RWPE2 (cell line): ENCODE measurements at regions not wholly inside any gene's neighbourhood (a gene's known extent, or its start where the extent isn't known, plus 50 kb on each side); places are given as distances from the start of the nearest gene placed in this dataset.

Experiments used
- ATAC-seq: fragments of 200-7000 bp; cut with Tn5 transposase; 3 replicates; pipeline ENCODE4 v1.9.1; 2021; ENCODE audit warnings: low read depth
- DNase-seq: peaks from one replicate; pipeline ENCODE4 v3.0.0-alpha.2; 2020; ENCODE audit warnings: low spot score
- H3K27ac ChIP-seq: fragments of 450-650 bp; 2 replicates; pipeline ENCODE4 v1.5.1; 2017; ENCODE audit warnings: mild to moderate bottlenecking; ENCODE audit not compliant: poor library complexity, severe bottlenecking
- H3K27me3 ChIP-seq: fragments of 250-450 bp; sonication (Bioruptor Pico); 2 replicates; pipeline ENCODE4 v1.5.1; 2021; ENCODE audit warnings: mild to moderate bottlenecking, moderate library complexity; ENCODE audit not compliant: insufficient read depth, poor library complexity, severe bottlenecking
- H3K36me3 ChIP-seq: fragments of 250-450 bp; sonication (Bioruptor Pico); 2 replicates; pipeline ENCODE4 v1.5.1; 2020; ENCODE audit warnings: low read depth, mild to moderate bottlenecking, moderate library complexity
- H3K4me1 ChIP-seq: fragments of 250-450 bp; sonication (Bioruptor Pico); 2 replicates; pipeline ENCODE4 v1.5.1; 2021; ENCODE audit warnings: mild to moderate bottlenecking, moderate library complexity; ENCODE audit not compliant: insufficient read depth, poor library complexity, severe bottlenecking
- H3K4me3 ChIP-seq: fragments of 250-450 bp; sonication (Bioruptor Pico); 2 replicates; pipeline ENCODE4 v1.5.1; 2021; ENCODE audit warnings: mild to moderate bottlenecking, moderate library complexity; ENCODE audit not compliant: severe bottlenecking
- H3K9me3 ChIP-seq: fragments of 250-450 bp; sonication (Bioruptor Pico); 2 replicates; pipeline ENCODE4 v1.5.1; 2021; ENCODE audit warnings: mild to moderate bottlenecking, moderate library complexity; ENCODE audit not compliant: severe bottlenecking
- CTCF ChIP-seq: fragments of 450-650 bp; IDR thresholded peaks from one replicate; pipeline ENCODE4 v1.5.1; 2017; ENCODE audit warnings: mild to moderate bottlenecking, moderate library complexity; ENCODE audit not compliant: poor library complexity, severe bottlenecking

- DNase-seq, result no peak
These were observed 151.3 kb downstream of the RTL9 start for GRCh38 chrX:110509755-110510532.

GRCh38 chrX:110511238-110511637 lies 152.6 kb downstream of the RTL9 start:
- ATAC-seq (no peak), DNase-seq (no peak)
- no peak overlapping the region for H3K27ac ChIP-seq
- TF ChIP-seq CTCF, result no peak
- H3K4me3 ChIP-seq, result no peak overlapping the region
- H3K27me3 ChIP-seq, result no peaks in the 10 kb centered on the region
- no peaks in the 10 kb centered on the region for H3K4me1 ChIP-seq
- H3K9me3 ChIP-seq, result no peaks in the 10 kb centered on the region
- no peaks in the 10 kb centered on the region for H3K36me3 ChIP-seq

More at GRCh38 chrX:110509755-110510532, 151.3 kb downstream of the RTL9 start:
- H3K9me3 ChIP-seq, result no peaks in the 10 kb centered on the region
- no peak overlapping the region for H3K27ac ChIP-seq
- H3K4me3 ChIP-seq, result no peak overlapping the region
- no peaks in the 10 kb centered on the region for H3K27me3 ChIP-seq
- no peak for ATAC-seq
- TF ChIP-seq CTCF, result no peak
- no peaks in the 10 kb centered on the region for H3K36me3 ChIP-seq
- H3K4me1 ChIP-seq, result no peaks in the 10 kb centered on the region

- DNase-seq, result no peak
- H3K4me1 ChIP-seq, result no peaks in the 10 kb centered on the region
- H3K27me3 ChIP-seq, result no peaks in the 10 kb centered on the region
- H3K36me3 ChIP-seq, result no peaks in the 10 kb centered on the region
- H3K27ac ChIP-seq, result no peak overlapping the region
- no peak overlapping the region for H3K4me3 ChIP-seq
- ATAC-seq, result no peak
- TF ChIP-seq CTCF, result no peak
- no peaks in the 10 kb centered on the region for H3K9me3 ChIP-seq
These were observed 153.7 kb downstream of the RTL9 start for GRCh38 chrX:110512341-110512740.

- Histone ChIP-seq H3K27ac (no peak overlapping the region), H3K4me1 (no peaks in the 10 kb centered on the region), H3K9me3 (no peaks in the 10 kb centered on the region), H3K27me3 (no peaks in the 10 kb centered on the region), H3K4me3 (no peak overlapping the region), H3K36me3 (no peaks in the 10 kb centered on the region)
- DNase-seq (no peak), ATAC-seq (no peak)
- TF ChIP-seq CTCF, result no peak
These were observed 155.9 kb downstream of the RTL9 start for GRCh38 chrX:110514509-110514908.

- Histone ChIP-seq H3K27ac (no peak overlapping the region), H3K27me3 (no peaks in the 10 kb centered on the region), H3K36me3 (no peaks in the 10 kb centered on the region), H3K4me3 (no peak overlapping the region), H3K4me1 (no peaks in the 10 kb centered on the region), H3K9me3 (no peaks in the 10 kb centered on the region)
- no peak for TF ChIP-seq CTCF
- ATAC-seq (no peak), DNase-seq (no peak)
These were observed 160.9 kb downstream of the RTL9 start for GRCh38 chrX:110519501-110519900.
